ENCODE measurements at regions not wholly inside any gene's neighbourhood (a gene's known extent, or its start where the extent isn't known, plus 50 kb on each side); places are given as distances from the start of the nearest gene placed in this dataset.
A peak's percentile ranks its signal among the peaks of the same experiment; 100 is the strongest.

DNA sequence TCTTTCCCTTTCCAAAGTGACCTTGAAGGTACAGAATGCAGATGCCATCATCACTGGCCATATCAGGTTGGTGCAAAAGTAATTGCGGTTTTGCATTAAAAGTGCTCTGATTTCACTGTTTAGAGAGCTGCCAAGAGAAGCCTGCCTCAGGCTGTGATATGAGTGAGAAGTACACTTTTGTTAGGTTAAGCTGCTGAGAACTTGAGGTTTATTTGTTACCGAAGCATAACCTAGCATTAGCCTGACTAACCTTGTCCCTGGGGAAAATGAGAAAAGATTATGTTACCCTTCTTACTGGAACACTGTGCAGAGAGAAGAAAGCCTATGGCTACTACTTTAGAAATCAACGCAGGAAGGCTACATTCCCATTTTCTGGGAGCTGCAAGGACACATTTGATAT lies 70.5 kb upstream of the RBM24 start:
- Histone ChIP-seq H3K27me3 (no peaks in the 10 kb centered on the region), H3K9me3 (ENCODE audit: low read depth) (peaks cover 5% of the 10 kb centered on the region), H2AFZ (replicated peaks) (no peak overlapping the region), H4K20me1 (ENCODE audit: low read depth) (no peaks in the 10 kb centered on the region), H3K36me3 (no peaks in the 10 kb centered on the region), H3K4me3 (no peak overlapping the region), H3K27ac (no peak overlapping the region), H3K9ac (no peak overlapping the region), H3F3A (ENCODE audit: low read depth) (peaks cover 26% of the 10 kb centered on the region), H3K79me2 (ENCODE audit: low read depth) (no peaks in the 10 kb centered on the region), H3K4me1 (peaks cover 20% of the 10 kb centered on the region), H3K4me2 (no peak overlapping the region)
- peak overlapping the region; percentile 51 for H3K27ac Mint-ChIP-seq
- peaks cover 34% of the 10 kb centered on the region for H3K9me3 Mint-ChIP-seq
- no peak for DNase-seq (ENCODE audit: low spot score)
- no peak overlapping the region for H3K4me3 Mint-ChIP-seq
- peaks cover 25% of the 10 kb centered on the region for H3K27me3 Mint-ChIP-seq (ENCODE audit: insufficient read depth, low read depth)
- peaks cover under 1% of the 10 kb centered on the region for H3K36me3 Mint-ChIP-seq
- TF ChIP-seq EZH2phosphoT487 (IDR thresholded peaks at IDR 0.05) (no peak), EZH2 (IDR thresholded peaks at IDR 0.05) (no peak)
- TF ChIP-seq, protein P1, sequence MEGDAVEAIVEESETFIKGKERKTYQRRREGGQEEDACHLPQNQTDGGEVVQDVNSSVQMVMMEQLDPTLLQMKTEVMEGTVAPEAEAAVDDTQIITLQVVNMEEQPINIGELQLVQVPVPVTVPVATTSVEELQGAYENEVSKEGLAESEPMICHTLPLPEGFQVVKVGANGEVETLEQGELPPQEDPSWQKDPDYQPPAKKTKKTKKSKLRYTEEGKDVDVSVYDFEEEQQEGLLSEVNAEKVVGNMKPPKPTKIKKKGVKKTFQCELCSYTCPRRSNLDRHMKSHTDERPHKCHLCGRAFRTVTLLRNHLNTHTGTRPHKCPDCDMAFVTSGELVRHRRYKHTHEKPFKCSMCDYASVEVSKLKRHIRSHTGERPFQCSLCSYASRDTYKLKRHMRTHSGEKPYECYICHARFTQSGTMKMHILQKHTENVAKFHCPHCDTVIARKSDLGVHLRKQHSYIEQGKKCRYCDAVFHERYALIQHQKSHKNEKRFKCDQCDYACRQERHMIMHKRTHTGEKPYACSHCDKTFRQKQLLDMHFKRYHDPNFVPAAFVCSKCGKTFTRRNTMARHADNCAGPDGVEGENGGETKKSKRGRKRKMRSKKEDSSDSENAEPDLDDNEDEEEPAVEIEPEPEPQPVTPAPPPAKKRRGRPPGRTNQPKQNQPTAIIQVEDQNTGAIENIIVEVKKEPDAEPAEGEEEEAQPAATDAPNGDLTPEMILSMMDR (IDR thresholded peaks at IDR 0.05) = no peak
- peaks cover 24% of the 10 kb centered on the region for H3K4me1 Mint-ChIP-seq

DNA sequence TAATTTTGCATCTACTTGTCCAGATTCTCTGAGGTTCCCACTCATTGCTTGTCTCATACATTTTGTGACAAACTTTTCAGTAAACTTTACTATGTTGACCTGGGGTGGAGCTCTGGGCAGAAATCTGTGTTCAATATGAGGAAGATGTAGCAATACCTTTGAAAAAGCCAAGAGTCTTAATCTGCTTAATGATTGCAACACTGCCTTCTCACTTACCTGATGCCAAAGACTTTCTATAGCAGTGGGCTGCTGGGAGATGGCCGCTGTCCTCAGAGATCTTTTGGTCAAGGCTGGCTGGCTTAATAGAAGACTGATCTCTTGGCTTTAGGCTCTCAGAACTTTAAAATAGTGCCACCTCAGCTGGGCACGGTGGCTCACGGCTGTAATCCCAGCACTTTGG lies 70.1 kb upstream of the RBM24 start:
- TF ChIP-seq, protein P1 (IDR thresholded peaks at IDR 0.05) = no peak
- TF ChIP-seq EZH2 (IDR thresholded peaks at IDR 0.05) = no peak
- peaks cover 20% of the 10 kb centered on the region for H3K4me1 ChIP-seq
- H3K27ac ChIP-seq = no peak overlapping the region
- H3K27me3 Mint-ChIP-seq (ENCODE audit: insufficient read depth, low read depth) = peaks cover 25% of the 10 kb centered on the region
- no peaks in the 10 kb centered on the region for H3K36me3 Mint-ChIP-seq
- H3K27ac Mint-ChIP-seq = no peak overlapping the region
- H3K4me3 Mint-ChIP-seq = no peak overlapping the region
- H3K27me3 ChIP-seq = no peaks in the 10 kb centered on the region
- no peak overlapping the region for H2AFZ ChIP-seq (replicated peaks)
- peaks cover 26% of the 10 kb centered on the region for H3F3A ChIP-seq (ENCODE audit: low read depth)
- H3K4me1 Mint-ChIP-seq = peaks cover 24% of the 10 kb centered on the region
- H3K4me2 ChIP-seq = no peak overlapping the region
- no peaks in the 10 kb centered on the region for H4K20me1 ChIP-seq (ENCODE audit: low read depth)
- peaks cover 32% of the 10 kb centered on the region for H3K9me3 Mint-ChIP-seq
- no peak for DNase-seq (ENCODE audit: low spot score)
- H3K9ac ChIP-seq = no peak overlapping the region
- peaks cover 5% of the 10 kb centered on the region for H3K9me3 ChIP-seq (ENCODE audit: low read depth)
- H3K79me2 ChIP-seq (ENCODE audit: low read depth) = no peaks in the 10 kb centered on the region
- H3K36me3 ChIP-seq = no peaks in the 10 kb centered on the region
- H3K4me3 ChIP-seq = no peak overlapping the region

DNA sequence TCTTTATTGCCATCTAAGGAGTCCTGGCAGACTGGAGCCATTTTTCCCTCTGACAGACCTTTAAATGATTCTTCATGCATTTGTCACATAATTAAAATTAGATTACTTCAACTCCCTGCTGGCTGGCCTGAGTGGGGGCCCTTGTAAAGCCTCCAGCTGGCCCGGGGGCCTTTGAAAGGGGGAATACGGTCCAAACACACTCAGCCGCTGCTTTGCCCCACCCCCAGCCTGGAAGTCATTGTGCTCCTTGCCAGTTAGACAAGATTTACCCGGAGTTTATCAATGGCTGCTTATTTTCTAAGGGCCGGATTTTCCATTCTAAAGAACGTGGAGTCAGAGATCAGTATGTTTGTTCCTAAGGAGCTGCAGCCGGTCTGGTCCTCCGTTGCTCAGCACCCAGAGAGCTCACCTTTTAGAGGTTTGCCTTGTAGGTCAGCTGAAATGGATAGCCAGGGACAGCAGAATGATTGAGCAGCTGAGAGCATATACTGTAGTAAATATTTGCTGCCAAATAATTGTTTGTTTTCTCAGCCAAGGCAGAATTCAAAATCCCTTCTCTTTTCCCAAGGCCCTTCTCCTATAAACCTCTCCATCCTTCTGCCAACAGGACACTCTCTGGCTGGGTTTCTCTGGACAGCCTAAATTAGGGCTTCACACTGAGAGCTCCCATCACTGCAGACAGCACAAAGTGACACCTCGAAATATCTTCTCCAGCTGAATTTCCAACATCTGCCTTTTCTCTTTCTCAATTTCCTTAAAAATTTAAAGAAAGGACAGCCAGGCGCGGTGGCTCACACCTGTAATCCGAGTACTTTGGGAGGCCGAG lies 68.4 kb upstream of the RBM24 start:
- Histone ChIP-seq H4K20me1 (ENCODE audit: low read depth) (no peaks in the 10 kb centered on the region), H3K9me3 (ENCODE audit: low read depth) (peaks cover 5% of the 10 kb centered on the region), H3K4me2 (peak overlapping the region; percentile 67), H3K9ac (no peak overlapping the region), H3K27me3 (no peaks in the 10 kb centered on the region), H3F3A (ENCODE audit: low read depth) (peaks cover 26% of the 10 kb centered on the region), H3K79me2 (ENCODE audit: low read depth) (no peaks in the 10 kb centered on the region), H3K4me3 (peak overlapping the region; percentile 20), H3K27ac (peak overlapping the region; percentile 91), H2AFZ (replicated peaks) (peak overlapping the region; percentile 8), H3K4me1 (peaks cover 20% of the 10 kb centered on the region), H3K36me3 (no peaks in the 10 kb centered on the region)
- Mint-ChIP-seq H3K27ac (peak overlapping the region; percentile 90), H3K36me3 (no peaks in the 10 kb centered on the region), H3K9me3 (peaks cover 30% of the 10 kb centered on the region), H3K27me3 (ENCODE audit: insufficient read depth, low read depth) (peaks cover 23% of the 10 kb centered on the region), H3K4me3 (peak overlapping the region; percentile 55), H3K4me1 (peaks cover 24% of the 10 kb centered on the region)
- DNase-seq (ENCODE audit: low spot score) = peak; percentile 86
- no peak for TF ChIP-seq EZH2phosphoT487 (IDR thresholded peaks at IDR 0.05)
- no peak for TF ChIP-seq EZH2 (IDR thresholded peaks at IDR 0.05)
- TF ChIP-seq, protein P1 (IDR thresholded peaks at IDR 0.05) = no peak

Data from neural progenitor cell (in vitro differentiated cells).